AG08396 (cell line): ENCODE measurements at regions not wholly inside any gene's neighbourhood (a gene's known extent, or its start where the extent isn't known, plus 50 kb on each side); places are given as distances from the start of the nearest gene placed in this dataset.
"Not testable (repeated sequence)": the region's sequence is repeated elsewhere in the genome, so short reads cannot be mapped to it uniquely, and the experiment has no call there.

Source experiments
- DNase-seq: peaks from one replicate; pipeline ENCODE4 v3.0.0; 2012; ENCODE audit warnings: low spot score, mixed read lengths

DNA sequence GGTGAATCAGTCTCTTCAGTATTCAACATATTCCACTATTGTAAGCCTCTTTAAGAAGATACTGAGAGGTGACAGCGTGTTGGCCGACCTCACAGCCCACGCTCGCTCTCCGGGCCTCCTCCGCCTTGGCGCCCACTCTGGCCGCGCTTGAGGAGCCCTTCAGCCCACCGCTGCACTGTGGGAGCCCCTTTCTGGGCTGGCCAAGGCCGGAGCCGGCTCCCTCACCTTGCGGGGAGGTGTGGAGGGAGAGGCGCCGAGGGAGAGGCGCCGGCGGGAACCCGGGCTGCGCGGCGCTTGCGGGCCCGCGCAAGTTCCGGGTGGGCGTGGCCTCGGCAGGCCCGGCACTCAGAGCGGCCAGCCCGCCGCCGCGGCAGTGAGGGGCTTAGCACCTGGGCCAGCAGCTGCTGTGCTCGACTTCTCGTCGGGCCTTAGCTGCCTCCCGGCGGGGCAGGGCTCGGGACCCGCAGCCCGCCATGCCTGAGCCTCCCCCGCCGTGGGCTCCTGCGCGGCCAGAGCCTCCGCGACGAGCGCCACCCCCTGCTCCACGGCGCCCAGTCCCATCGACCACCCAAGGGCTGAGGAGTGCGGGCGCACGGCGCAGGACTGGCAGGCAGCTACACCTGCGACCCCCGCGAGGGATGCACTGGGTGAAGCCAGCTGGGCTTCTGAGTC, 306.4 kb downstream of the SEMA3D start:
- not testable (repeated sequence) for DNase-seq

DNA sequence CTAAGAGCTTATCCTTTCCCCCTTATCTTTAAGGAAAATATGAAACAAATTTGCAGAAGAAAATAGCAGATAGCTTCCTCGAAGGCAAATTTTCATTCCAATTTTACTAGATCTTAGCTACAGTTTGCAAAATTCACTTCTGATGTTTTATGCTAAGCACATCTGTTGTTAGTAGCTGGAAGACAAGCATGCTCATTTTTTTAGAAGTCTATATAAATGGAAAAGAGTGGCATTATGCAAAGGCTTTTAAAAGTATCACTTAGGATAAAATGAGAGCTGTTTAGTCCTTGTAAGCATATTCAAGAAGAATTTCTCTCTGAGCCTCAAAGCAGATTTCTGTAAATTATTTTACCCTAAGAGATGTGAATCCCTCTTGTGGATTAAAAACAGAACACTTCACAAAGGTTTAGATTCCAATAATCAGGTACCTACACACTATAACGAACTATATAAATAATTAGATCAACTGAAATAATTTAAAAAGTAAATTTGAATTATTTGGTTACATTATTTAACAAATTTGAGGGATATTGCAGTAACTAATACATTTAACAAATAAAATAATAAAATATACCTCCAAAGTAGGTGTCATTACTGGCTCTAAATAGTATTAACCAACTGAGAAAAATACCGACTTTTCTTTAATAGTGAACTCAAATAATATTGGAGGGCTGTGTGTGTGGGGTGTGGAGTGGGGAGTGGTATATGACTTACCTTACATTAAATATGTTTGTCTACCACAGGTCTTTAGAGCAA, 307.1 kb downstream of the SEMA3D start:
- no peak for DNase-seq

DNA sequence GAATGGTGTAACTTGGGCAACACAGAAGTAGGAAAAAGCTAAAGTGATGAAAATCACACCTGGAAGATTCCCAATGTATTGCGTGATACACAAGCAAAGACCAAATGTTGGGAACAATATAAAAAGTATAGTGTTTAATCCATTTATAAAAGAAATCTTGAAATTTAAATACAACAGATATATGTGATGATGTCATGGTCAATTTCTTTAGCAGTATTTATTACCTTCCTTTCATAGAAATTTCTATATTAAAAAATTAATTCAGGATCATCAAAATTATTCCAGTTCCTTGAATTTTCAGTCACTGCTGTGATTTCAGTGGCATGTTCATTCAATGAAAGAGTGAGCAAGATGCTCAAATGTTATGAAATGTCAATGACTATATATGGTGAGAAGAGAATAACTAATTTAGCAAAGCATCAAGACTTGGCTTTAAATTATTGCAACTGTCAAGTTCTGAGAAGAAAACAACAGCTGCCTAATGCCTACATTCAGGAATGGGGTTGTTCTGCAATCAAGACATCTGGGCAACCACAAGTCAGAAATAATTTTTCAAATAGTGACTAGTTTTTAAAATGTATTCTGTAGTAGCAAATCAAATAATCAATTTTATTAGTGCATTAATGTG, 308.8 kb downstream of the SEMA3D start:
- no peak for DNase-seq

DNA sequence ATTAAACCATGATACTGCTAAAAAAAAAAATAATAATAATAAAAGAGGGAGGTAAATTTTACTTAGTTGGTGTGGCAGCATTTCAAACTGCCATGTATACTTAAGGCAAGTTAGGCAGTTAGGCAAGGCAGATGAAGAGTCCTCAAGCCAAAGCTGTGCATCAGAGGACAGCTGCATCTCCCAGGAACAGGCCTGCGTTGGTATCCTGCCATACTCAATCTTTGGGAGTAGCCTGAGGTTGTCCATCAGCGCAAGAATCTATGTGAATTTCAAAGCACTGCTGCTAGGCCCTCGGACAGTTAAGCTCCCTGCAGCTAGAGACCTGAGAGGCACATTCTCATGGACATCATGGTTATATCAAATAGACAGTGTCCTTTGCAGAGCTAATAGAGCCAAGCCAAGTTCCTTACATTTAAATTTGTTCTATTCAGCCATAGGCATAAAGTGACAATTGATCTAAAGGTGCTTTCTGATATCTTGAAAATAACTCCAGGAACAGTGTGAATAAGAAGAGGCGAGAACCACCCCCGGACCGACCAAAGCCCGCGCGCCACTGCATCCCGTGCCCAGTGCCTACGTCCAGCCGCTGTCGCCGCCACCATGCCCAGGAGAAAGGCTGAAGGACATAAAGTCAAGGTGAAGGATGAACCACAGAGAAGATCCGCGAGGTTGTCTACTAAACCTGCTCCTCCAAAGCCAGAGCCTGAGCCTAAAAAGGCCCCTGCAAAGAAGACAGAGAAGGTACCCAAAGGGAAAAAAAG, 310.6 kb downstream of the SEMA3D start:
- no peak for DNase-seq

DNA sequence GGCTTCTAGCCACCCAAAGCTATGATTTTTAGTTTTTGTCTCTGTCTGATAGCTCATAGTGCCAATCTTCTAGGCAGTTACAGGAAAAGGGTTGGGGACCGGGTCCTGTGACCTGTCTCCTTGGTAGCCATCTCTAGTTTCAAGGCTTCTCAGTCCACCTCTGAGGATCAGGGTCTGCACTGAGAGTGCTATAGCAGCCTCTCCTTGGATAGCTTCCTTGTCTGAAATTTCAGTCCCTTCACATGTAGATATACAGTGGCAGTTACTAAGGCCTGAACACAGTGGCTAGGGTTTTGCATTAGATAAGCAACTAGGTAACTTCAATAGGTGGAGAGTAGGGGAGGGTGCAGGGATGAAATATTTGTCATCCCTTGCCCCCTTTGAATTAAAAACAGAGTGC, 321.3 kb downstream of the SEMA3D start:
- DNase-seq = no peak

DNA sequence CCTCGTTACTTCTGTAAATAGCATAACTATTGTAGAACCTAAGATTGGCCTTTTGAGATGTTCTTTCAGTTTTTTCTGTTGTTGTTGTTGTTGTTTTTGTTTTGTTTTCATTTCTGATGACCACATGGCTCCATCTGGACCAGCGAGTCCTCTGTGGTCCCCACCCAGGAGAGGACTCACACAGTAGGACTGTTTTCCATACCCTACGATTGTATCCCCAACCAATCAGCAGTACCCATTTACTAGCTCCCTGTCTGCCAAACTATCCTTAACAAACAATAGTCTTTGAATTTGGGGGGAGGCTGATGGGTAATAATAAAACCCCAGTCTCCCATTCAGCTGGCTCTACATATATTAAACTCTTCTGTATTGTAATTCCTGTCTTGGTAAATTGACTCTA, 329.5 kb downstream of the SEMA3D start:
- DNase-seq = no peak

DNA sequence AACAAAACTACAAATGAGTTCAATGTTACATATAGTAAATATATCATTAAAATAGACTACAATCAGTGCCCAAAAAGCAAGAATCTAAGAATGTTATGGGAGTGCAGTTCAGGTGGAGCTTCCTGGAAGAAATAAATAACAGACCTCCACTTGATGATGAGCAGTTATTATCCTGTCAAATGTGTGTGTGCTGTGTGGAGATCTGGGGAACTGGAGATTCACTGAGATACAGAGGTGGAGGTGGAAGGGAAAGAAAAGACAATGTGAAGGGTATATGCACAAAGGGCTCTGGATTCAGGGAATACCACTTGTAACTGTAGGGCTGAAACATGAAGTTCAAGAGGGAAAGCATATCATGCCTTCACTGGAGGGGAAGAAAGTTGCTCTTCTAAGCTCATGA, 331.1 kb downstream of the SEMA3D start:
- no peak for DNase-seq

DNA sequence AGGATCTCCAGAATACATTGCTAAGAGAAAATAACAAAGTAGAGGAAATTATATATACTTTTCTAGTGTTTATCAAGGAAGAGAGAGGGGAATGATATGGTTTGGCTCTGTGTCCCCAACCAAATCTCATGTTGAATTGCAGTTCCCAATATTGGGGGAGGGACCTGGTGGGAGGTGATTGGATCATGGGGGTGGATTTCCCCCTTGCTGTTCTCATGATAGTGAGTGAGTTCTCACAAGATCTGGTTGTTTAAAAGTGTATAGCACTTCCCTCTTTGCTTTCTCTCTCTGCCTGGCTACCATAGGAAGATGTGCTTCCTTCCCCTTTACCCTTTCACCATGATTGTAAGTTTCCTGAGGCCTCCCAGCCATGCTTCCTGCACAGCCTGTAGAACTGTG, 337.9 kb downstream of the SEMA3D start:
- not testable (repeated sequence) for DNase-seq

DNA sequence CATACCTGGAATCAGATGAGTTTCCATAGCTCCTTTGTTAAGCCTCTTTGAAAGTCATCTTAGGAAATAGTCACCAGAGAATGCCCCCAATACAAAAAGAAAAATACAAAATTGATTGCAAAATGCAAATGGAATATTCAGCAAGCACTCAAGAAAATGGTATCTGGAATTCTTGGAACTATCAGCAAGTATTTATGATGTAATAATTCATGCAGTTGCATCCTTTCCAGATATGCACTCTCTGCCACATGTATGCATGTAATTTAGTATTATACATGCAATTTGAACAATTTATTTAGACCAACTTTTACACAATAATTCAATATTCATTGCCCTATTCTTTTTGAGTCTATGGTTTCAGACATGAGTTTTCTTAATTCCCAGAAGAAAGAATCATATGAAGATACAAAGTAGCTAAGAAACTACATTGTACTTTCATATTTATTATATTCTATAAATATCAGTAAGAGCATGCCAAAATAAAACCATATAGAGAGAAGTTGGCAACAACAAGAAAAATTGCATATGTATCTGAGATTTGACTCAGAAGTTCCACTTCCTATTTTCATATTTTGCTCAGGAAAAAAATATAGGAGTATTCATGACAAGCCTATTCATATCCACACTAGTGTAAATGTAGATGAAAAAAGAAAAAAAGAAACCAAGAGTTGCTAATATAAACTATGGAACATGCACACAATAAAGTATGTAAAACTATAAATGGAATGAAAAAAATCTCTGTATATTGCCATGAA, 338.5 kb downstream of the SEMA3D start:
- DNase-seq = no peak

DNA sequence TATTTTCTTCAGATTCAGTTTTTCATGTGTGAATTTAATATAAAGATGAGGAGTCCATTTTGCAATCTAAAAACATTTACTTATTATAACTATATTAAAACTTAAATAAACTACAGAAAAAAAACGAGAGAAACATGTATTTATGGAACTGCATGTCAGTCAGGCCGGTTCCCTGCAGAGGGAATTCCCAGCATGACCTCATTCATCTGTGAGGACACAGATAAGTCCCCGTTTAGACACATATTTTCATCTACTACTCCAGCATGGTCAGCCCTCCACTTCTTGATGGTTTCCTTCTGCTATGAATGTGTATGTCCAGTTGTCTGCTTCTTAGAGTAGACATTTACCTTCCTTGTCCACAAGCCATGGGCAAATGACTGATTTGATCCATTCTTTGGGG, 339.1 kb downstream of the SEMA3D start:
- DNase-seq = no peak

DNA sequence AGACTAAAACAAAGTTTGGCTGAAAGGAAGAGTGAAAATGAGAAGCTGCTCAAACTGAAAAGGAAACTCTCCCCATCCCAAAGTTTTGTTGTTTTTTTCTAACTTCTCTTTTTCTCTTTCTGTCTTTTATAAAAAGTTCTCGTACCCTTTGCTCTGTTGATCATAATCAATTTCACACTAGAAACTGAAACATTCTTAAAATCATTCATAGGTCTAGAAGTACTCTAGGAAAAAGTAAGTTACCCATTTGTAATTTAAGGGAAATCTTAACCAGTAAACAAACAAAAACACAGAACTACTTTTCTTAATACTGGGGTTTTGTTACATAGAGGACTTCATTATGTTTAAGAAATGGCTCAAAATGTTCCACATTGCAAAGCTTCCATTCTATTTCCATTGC, 339.8 kb downstream of the SEMA3D start:
- no peak for DNase-seq

DNA sequence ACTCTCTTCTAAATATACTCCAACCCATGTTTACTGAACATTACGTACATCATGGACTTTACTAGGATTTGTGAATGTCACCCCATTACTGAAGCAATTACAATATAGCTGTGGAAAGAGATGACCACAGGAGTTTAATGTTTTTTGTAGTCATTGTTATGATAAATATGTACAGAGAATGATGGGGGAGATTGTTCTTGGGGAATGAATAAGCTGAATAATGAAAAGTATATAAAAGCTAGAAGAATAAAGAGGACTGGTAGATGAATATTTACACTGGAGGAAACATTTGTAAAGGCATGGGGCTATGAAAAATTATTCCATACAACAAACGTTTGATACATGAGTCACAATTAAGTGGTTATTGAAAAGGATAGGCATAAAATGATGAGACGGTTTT, 340.9 kb downstream of the SEMA3D start:
- DNase-seq = no peak

DNA sequence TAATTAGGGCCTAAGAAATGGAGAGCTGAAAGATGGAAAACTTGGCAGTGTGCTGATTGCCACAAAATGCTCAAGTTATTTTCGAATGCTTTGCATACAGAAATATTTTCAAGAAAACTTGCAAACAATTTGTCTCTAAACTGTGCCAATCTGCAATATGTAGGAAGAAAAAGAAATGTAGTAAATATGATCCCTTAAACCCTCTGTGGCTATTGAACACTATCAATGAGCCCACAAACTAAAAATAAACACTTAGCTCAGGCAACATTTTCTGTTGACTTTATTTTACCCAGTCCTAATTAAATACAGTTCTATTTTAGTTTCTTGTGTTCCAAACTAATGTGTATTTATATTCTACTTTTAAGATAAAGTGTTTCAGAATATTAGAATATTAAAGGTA, 342.1 kb downstream of the SEMA3D start:
- no peak for DNase-seq

DNA sequence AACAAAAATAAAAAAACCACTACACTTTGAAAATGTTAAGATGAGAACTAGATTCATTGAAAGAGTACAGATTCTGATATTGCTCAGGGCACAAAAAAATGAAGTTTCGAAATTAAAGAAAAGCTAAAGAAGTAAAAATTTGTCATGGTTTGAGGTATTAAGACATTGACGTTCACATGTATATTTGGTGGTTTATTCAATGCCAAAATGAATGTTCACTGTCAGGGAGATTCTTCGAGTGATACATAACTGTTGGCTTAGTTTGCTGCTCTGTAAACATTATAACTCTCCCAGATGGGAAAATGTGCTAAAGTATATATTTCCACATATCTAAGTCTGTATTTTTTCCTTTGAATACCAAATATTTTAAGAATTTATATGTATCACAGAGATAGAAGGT, 345.0 kb downstream of the SEMA3D start:
- peak; percentile 12 for DNase-seq

DNA sequence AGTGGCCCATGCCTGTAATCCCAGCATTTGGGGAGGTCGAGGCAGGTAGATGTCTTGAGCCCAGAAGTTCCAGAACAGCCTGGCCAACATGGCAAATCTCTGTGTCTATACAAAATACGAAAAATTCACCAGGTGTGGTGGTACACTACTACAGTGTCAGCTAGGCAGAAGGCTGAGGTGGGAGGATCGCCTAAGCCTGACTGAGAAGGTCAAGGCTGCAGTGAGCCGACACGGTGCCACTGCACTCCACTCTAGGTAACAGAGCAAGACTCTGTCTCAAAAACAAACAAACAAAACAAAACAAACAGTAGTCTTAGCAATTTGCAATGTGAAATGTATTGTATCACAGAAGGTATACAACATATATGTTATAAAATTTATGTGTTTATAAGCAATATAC, 348.0 kb downstream of the SEMA3D start:
- no peak for DNase-seq

DNA sequence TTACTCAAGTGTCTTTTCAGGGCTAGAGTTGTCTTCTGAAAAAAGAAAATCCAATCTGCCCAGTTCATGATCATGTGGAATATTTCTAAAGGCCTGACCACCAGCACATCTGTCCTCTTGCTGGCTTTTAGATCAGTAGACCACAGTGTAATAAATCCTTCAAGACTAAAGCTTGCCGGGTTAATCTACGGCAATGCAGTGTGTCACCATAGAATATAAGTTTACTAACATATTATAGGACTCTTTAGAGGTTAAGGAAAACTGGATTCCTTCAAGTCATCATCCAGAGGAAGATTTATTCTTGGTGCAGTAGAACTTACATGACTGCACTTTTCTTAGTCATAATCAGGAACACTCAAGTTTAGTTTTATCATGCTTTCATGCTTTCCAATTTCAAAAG, 349.5 kb downstream of the SEMA3D start:
- DNase-seq = no peak

DNA sequence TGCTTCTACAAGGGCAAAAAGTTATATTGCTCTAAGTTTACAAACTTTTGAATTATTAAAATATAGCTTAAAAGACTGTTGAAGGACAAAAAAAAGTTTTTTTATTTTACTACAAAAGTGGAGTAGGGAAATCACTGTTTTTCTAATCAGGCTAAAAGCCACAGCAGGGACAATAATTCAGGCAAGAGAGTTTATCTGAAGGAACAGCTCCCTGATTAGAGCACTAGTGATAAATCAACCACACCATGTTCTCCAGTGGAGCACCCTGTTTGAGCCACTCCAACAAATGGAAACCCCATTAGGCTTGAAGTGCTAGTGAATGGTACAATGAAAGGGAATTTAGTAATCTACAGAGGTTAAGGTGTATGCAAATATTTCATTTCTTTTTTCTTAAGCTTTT, 357.1 kb downstream of the SEMA3D start:
- DNase-seq = no peak

DNA sequence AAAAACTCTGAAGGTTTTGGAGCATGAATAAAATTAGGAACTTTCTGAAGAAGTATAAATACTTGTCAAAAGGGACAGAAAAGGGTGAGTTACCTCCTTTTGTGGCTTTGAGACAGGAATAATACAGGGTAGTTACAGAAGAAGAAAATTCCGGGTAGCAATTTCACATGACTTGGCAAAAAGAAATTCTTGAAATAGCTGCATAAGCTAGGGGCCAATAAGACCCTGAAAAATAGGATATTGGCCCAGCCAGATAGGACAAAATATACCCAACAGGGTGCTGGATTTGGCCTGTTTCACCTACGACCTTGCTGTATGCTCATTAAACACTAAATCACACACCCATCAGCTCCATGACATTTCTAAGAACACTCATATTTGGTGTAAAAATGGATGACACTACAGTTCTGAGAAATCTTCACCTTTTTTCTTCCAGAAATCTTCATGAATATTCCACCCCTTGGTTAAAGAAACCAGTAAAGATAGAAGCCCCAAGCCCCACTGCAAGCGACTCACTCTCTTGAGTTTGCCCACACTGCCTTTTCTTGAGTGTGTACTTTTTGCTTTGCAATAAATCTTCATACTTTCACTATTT, 362.7 kb downstream of the SEMA3D start:
- no peak for DNase-seq

DNA sequence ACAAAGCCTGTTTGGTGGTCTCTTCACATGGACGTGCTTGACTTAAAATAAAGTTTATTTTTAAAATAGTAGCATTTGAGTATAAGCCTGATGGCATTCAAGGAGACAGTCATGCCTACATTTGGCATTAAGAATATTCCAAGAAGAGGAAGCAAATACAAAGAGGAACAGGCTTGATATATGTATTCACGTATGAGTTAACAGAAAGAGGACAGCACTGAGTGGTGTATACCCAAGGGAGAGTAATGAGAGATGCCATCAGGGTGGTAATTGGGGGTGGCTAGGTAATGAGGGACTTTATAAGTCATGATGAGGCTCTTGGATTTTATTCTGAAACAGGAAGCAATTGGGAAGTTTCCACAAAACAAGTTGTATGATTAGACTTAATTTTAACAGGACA, 363.3 kb downstream of the SEMA3D start:
- DNase-seq = no peak

DNA sequence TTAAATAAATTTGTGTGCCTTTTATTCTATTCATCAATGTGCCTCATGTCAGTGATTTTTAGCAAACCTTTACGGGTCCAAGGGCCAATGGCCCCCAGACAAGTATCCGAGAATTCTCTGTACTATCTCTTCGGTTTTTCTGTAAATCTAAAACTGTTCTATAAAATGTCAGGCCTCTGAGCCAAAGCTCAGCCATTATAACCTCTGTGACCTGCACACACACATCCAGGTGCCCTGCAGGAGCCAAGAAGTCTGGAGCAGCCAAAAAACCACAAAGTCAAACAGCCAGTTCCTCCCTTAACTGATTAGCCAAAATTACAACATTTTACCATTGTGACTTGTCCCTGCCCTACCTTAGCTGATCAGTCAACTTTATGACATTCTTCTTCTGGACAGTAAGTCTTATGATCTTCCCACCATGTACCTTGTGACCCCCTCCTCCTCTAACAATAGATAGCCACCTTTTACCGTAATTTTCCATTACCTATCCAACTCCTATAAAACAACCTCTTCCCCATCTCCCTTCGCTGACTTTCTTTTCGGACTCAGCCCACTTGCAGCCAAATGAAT, 363.8 kb downstream of the SEMA3D start:
- DNase-seq = no peak
